ENCODE measurements at regions not wholly inside any gene's neighbourhood (a gene's known extent, or its start where the extent isn't known, plus 50 kb on each side); places are given as distances from the start of the nearest gene placed in this dataset.
"Not testable (repeated sequence)": the region's sequence is repeated elsewhere in the genome, so short reads cannot be mapped to it uniquely, and the experiment has no call there.

DNA sequence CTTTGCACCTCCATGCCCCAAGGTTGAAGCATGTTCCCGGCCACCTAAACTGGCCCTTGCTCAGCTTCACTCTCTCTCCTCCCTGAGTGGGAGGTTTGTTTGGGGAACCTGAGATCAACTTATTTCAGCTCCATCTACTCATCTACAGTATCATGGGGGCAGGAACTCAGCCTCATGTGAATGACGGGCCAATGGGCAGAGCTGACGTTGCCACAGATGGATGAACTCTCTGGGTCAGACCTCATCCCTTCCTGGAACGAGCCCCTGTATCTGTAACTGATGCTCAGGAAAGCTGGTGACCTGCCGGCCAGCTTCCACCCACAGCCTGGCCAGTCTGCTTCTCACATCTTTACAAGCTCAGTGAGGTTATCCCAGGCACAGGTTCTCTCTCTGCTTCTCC, 369.6 kb downstream of the IRX2 start:
- DNase-seq (ENCODE audit: missing footprints), result no peak
- intact Hi-C loops (cut with DNase I), result no loop called here
- ATAC-seq, result no peak

GRCh38 chr5:2381070-2381469, 370.4 kb downstream of the IRX2 start:
- no peak for DNase-seq (ENCODE audit: missing footprints)
- no peak for ATAC-seq
- intact Hi-C loops (cut with DNase I), result no loop called here

DNA sequence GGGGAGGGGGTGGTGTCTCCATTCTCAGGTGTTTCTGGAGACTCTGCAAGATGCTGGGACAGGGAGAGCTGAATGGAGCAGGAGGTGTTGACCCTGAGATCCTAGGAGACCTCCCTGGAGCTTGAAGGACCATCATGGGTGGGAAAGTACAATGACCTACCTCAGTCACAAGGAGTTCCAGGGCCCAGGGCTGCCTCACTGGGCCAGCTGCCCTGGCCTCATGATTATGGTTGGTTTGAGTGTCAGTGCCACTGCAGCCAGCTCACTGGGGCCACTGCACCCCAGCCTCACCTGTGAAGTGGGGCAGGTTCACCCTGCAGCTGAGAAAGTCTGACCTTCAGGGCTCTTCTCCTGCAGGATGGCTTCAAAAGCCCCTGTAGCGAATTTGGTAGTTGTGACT, 372.5 kb downstream of the IRX2 start:
- DNase-seq (ENCODE audit: missing footprints) (no peak), ATAC-seq (no peak)
- intact Hi-C loops (cut with DNase I), result no loop called here

GRCh38 chr5:2378108-2378507, 373.4 kb downstream of the IRX2 start:
- DNase-seq (ENCODE audit: missing footprints) (no peak), ATAC-seq (no peak)
- intact Hi-C loops (cut with DNase I), result no loop called here

DNA sequence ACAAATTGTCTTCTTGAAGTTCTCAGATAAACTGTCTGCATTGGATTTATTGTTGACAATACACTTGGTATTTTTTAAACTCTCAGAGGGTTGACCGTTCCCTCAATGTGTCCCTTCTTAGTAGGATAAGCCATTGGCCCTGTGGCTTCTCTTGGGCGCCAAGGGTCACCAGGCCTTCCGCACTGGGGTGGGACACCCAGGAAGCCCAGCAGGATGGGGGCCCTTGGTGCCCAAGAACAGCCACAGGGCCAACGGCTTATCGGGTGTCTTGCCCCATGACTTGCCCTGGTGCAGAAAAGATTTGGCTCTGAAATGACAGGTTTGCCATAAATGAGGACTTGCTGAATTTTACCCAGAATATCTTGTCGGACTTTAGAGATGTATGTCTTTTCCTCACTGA, 375.0 kb downstream of the IRX2 start:
- intact Hi-C loops (cut with DNase I), result no loop called here
- ATAC-seq (no peak), DNase-seq (ENCODE audit: missing footprints) (no peak)

DNA sequence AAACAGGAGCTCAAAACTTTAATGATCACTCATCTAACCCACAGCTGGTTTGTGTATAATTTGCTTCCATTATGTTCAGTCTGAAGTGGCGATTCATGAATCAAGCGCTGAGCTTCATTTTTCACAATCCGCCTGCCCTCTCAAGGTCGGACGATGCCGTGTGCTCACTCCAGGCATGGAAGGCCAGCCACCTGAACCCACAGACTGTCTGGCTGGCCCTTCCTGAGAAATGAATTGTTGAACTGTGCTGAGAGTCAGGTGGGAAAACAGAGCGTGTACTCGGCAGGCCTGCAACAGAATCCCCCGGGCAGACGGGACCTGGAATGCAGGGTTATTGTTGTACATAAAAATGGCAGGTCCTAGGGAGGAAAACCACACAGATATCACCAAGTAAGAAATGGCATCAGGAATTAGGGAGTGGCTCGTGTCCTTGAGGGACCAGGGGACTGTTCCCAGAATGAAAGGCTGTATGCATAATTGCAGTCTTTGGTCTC, 375.7 kb downstream of the IRX2 start:
- DNase-seq (ENCODE audit: missing footprints), result no peak
- intact Hi-C loops (cut with DNase I), result no loop called here
- no peak for ATAC-seq

GRCh38 chr5:2375291-2375690, 376.2 kb downstream of the IRX2 start:
- intact Hi-C loops (cut with DNase I), result no loop called here
- no peak for ATAC-seq
- no peak for DNase-seq (ENCODE audit: missing footprints)

DNA sequence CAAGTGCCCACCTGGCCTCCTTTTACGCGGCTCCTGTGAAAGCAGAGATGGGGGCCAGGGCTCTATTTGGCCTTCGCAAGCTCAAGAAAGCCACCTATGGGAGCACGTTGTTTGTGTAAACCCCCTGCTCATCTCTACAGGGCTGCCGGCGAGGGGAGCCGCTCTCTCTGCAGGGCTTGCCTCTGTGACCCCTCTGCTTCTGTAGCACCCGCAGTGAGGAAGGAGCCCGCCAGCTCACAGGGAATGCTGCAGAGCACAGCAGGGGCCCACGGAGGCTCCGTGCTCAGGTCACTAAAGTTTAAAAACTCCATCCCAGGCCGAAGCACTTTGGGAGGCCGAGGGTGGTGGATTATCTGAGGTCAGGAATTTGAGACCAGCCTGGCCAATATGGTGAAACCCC, 376.8 kb downstream of the IRX2 start:
- no peak for ATAC-seq
- DNase-seq (ENCODE audit: missing footprints), result no peak
- intact Hi-C loops (cut with DNase I), result no loop called here

DNA sequence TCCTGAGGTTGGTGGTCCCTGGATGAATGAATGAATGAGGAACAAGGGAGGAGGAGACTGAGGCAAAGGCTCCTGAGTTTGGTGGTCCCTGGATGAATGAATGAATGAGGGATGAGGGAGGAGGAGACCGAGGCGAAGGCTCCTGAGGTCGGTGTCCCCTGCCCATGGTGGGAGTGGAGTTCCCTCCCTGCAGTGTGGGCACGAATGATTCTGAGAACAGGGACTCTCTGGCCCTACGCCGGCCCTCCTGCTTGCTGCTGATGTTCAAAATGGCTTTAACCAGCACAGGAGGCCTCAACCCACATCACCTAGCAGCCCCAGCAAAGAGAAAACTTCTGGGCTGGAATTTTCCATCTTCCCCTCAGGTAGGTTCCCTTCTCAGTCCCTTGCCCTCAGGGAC, 377.8 kb downstream of the IRX2 start:
- no peak for DNase-seq (ENCODE audit: missing footprints)
- no peak for ATAC-seq
- intact Hi-C loops (cut with DNase I), result no loop called here

DNA sequence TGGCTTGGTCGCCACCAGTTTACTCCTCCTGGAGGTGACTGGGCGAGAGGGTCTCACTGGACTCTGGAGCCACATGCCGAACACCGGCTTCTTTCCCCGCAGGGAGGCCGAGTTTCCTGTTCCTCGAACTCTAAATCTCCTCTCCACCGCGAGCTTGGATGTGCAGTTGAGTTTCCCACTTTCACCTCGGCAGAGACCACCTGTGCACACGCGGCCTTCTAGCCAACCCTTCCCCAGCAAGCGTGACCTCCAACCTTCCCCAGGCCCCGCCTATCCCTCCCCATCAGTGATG, 380.1 kb downstream of the IRX2 start:
- intact Hi-C loops (cut with DNase I), result no loop called here
- no peak for ATAC-seq
- no peak for DNase-seq (ENCODE audit: missing footprints)

DNA sequence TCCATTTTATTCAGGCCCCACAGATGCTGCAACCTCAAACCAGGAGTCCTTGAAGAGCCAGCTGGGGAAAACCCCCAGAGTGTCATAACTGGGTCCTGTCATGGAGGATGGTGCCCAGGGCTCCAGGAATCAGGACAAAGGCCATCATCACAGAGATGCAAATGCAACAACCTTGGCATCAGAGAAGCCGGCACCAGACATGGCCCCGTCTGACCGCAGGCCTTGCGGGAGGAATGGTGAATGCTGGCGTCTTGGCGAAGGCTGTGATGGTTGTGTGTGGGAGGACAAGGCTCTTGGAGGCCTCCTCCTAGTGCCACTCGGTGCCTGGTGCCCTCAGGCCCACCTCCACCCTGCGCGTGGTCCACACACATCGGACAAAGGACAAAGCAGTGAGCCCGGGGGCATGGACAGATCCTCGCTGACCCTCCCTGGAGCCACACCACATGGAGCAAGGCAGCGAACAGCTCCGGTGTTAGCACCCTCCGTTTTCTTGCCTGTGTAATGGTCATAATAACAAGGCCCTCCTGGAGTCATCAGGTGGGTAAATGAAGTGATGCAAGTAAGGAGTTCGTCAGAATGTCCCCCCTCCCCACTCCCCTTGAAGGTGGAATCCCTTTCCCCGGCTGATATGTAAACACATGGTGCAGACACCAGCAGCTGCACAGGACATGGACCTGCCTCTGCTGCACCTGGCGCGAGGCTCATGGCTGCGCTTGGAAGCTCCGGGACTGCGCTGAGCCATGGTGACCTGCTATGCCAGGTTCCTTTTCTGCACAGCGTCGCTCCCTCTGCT, 380.7 kb downstream of the IRX2 start:
- intact Hi-C loops (cut with DNase I), result no loop called here
- DNase-seq (ENCODE audit: missing footprints) (no peak), ATAC-seq (no peak)

DNA sequence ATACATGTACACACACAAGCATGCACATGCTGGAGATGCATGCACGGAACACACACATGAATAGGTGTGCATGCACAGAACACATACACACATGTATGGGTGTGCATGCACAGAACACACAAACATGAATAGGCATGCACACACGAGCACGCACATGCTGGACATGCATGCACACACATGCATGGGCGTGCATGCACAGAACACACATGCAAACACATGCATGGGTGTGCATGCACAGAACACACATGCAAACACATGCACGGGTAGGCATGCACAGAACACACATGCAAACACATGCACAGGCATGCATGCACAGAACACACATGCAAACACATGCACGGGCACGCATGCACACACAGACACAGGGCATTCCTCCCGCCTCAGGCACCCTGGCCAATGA, 382.3 kb downstream of the IRX2 start:
- no peak for ATAC-seq
- DNase-seq (ENCODE audit: missing footprints), result no peak
- intact Hi-C loops (cut with DNase I), result no loop called here

DNA sequence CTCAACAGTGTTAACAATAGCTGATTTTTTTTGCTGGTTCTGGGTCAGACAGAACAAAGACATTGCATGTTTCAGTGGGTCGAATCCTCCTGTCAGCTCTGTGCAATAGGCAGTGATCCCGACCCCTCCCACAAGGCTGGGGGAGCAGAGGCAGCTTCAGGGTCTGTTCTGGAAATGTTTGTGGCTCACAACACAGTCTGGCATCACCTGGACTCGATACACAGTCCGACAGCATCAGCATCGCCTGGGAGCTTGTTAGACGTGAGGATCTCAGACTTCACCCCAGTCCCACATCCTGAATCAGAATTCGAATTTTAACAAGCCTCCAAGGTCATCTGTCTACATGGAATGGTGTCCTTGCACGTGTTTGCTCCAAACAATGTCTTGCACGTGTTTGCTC, 384.7 kb downstream of the IRX2 start:
- ATAC-seq (no peak), DNase-seq (ENCODE audit: missing footprints) (no peak)
- intact Hi-C loops (cut with DNase I), result no loop called here

- intact Hi-C loops (cut with DNase I), result no loop called here
- ATAC-seq, result no peak
Observed at GRCh38 chr5:2357309-2357708, 394.2 kb downstream of the IRX2 start.

DNA sequence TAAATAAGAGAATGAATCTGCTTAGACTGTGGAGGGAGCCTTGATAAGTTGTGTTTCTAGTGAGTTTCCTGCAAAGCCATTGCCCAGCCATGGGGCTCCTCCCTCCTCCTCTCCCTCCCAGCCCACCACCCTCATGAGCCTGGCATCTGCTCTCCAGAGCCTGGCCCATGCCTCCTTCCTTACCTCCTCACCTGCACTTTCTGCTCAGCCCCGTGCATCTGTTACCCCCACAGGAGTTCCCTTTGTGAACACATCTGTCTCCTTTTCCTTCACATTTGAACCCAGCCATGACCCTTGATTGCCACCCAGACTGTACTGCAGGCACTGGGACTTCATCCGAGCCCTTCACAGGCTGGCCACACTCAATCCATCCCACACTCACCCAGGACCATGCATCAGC, 395.6 kb downstream of the IRX2 start:
- ATAC-seq, result no peak
- intact Hi-C loops (cut with DNase I), result no loop called here
- DNase-seq (ENCODE audit: missing footprints), result no peak

More at GRCh38 chr5:2357309-2357708, 394.2 kb downstream of the IRX2 start:
- DNase-seq (ENCODE audit: missing footprints), result no peak

DNA sequence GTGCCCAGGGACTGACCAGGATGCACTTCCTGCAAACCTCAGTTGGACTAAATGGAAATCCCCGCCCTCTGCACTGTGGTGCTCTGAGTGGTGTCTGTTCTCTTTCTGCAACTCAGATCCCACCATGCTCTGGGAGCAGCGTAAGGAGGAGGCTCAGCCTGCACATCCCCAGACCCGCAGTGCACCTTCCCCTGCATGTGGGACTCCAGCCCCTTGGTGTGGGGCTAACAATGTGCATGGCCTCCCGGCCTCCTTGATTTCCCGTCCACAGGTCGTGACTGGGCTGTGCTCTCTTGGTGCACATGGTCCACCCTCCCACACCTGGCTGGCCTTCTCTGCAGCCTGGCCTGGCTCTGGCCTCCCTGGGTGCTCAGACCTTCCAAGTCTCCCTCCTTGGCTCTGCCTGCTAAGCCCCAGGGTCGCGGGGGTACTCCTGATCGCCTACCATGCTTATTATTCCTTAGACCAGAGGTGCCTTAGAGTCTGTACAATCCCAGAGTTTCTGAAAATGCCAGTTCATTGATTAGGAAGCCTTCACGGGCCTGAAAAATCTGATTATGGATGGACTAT, 397.5 kb downstream of the IRX2 start:
- ATAC-seq (no peak), DNase-seq (ENCODE audit: missing footprints) (no peak)
- intact Hi-C loops (cut with DNase I), result no loop called here

DNA sequence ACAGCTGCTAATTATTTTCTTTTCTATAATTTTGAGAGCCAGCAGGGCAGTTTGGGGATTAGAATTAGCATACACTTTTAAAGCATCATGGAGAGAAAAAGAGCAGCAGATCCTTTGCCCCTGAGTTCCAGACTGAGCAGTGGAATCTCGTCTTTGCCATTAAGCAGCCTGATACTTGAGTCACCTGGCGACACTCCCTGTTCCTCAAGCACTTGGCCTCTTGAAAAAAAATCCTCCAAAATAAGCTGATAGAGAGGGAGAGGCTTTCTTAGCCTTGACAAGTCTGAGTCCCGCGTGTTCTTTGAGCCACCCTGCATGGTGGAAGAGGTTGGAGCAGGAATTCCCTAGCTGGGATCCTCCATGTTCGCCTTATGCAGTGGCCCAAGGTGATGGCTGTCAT, 398.3 kb downstream of the IRX2 start:
- ATAC-seq (no peak), DNase-seq (ENCODE audit: missing footprints) (no peak)
- intact Hi-C loops (cut with DNase I), result no loop called here

DNA sequence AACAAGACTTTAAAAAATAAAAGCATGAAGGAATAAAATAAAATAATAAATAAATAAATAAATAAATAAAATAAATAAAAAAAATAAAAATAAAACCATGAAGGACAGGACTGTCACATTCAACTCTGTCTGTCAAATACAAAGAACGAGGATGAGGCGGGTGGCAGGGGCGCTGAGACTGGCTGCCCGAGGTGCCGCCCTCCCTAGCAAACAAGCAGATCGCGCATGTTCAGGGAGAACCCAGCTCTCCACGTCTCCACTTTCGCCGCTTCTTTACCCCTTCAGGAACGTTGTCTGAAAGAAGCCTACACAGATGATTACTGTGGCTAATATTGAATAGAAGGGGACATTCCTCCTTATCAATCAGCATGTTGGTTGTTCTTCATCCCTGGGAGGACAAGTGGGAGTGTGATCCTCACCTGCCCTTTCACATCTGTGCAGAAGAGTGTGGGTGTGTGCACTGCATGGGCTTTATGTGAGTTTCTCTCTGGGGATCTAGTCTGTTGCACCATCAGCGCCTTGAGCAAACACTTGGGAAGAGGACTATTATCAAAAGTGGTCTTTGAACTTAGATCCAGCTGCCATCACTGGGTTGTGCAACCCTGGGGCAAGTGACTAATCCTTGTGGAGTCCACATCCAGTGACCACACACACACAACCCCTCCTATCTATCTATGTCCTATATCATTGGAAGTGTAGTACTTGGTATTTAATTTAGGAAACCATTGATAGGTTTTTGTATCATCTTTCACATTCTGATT, 399.2 kb downstream of the IRX2 start:
- ATAC-seq, result no peak
- no peak for DNase-seq (ENCODE audit: missing footprints)
- intact Hi-C loops (cut with DNase I), result no loop called here

GRCh38 chr5:2349768-2350167, 401.7 kb downstream of the IRX2 start:
- intact Hi-C loops (cut with DNase I); ATAC-seq; DNase-seq (ENCODE audit: missing footprints): not testable (repeated sequence)

- ATAC-seq (no peak), DNase-seq (ENCODE audit: missing footprints) (no peak)
- intact Hi-C loops (cut with DNase I), result no loop called here
Observed at GRCh38 chr5:2338686-2339085, 412.8 kb downstream of the IRX2 start.

Data from Right ventricle myocardium inferior (tissue), 1 donor.